WTC11 (cell line): ENCODE measurements at regions not wholly inside any gene's neighbourhood (a gene's known extent, or its start where the extent isn't known, plus 50 kb on each side); places are given as distances from the start of the nearest gene placed in this dataset.

Source experiments
- ATAC-seq: fragments of 200-7000 bp; cut with Tn5 transposase; 2 replicates; pipeline ENCODE4 v1.10.0; 2021; ENCODE audit warnings: mild to moderate bottlenecking, moderate library complexity
- CTCF ChIA-PET: fragments of 300-600 bp; sonication (Branson Sonifier 250); formaldehyde crosslinking; loops from one replicate; lab custom pipeline; 2021; ENCODE audit warnings: antibody characterized with exemption; lab: Charles Lee
- POLR2A ChIA-PET: fragments of 350-600 bp; sonication (Branson Sonifier 250); formaldehyde crosslinking; loops from one replicate; lab custom pipeline; 2021; ENCODE audit warnings: antibody characterized with exemption; lab: Charles Lee
- DNase-seq: peaks from one replicate; pipeline ENCODE4 v3.0.0; 2021; ENCODE audit warnings: low spot score
- H3K27ac Mint-ChIP-seq: 2 replicates; pipeline ENCODE4 v1.8.0; 2021; ENCODE audit warnings: mixed read lengths
- H3K27me3 Mint-ChIP-seq: 2 replicates; pipeline ENCODE4 v1.8.0; 2021; ENCODE audit warnings: low read depth, mild to moderate bottlenecking, moderate library complexity, mixed read lengths
- H3K36me3 Mint-ChIP-seq: 2 replicates; pipeline ENCODE4 v1.8.0; 2021; ENCODE audit warnings: mixed read lengths
- H3K4me1 Mint-ChIP-seq: 2 replicates; pipeline ENCODE4 v1.8.0; 2022; ENCODE audit warnings: mixed read lengths
- H3K4me3 Mint-ChIP-seq: 2 replicates; pipeline ENCODE4 v1.8.0; 2021; ENCODE audit warnings: mild to moderate bottlenecking, moderate library complexity, mixed read lengths
- H3K9me3 Mint-ChIP-seq: 2 replicates; pipeline ENCODE4 v1.8.0; 2021; ENCODE audit warnings: mixed read lengths
- CREB1 ChIP-seq: sonication (generic); formaldehyde crosslinking; IDR thresholded peaks from 2 replicates; pipeline ENCODE4 v1.8.0; 2023; ENCODE audit warnings: mild to moderate bottlenecking, missing genetic modification reagents
- ESRRA ChIP-seq: sonication (generic); formaldehyde crosslinking; IDR thresholded peaks from 2 replicates; pipeline ENCODE4 v1.8.1; 2022; ENCODE audit warnings: mild to moderate bottlenecking, missing genetic modification reagents, borderline replicate concordance
- ETV6 ChIP-seq: sonication (generic); formaldehyde crosslinking; IDR thresholded peaks from 2 replicates; pipeline ENCODE4 v1.8.1; 2022; ENCODE audit warnings: mild to moderate bottlenecking, missing genetic modification reagents
- GABPB1 ChIP-seq: sonication (generic); formaldehyde crosslinking; IDR thresholded peaks from 2 replicates; pipeline ENCODE4 v1.8.1; 2023; ENCODE audit warnings: mild to moderate bottlenecking, missing genetic modification reagents
- GRHL2 ChIP-seq: fragments of 250-450 bp; sonication (Bioruptor Pico); IDR thresholded peaks from 2 replicates; pipeline ENCODE4 v1.8.0; 2022; ENCODE audit warnings: mild to moderate bottlenecking, moderate library complexity; ENCODE audit not compliant: insufficient replicate concordance, severe bottlenecking
- HMGA2 ChIP-seq: fragments of 250-450 bp; sonication (Bioruptor Pico); IDR thresholded peaks from 2 replicates; pipeline ENCODE4 v1.4.0; 2021; ENCODE audit warnings: mild to moderate bottlenecking, moderate library complexity
- IRF2 ChIP-seq: sonication (generic); formaldehyde crosslinking; IDR thresholded peaks from 2 replicates; pipeline ENCODE4 v1.8.0; 2022; ENCODE audit warnings: low read depth, missing genetic modification reagents, borderline replicate concordance
- MYBL2 ChIP-seq: sonication (generic); formaldehyde crosslinking; IDR thresholded peaks from 2 replicates; pipeline ENCODE4 v1.8.1; 2023; ENCODE audit warnings: mild to moderate bottlenecking, moderate library complexity, missing genetic modification reagents
- PRRX2 ChIP-seq: fragments of 250-450 bp; sonication (Bioruptor Pico); IDR thresholded peaks from 2 replicates; pipeline ENCODE4 v1.8.0; 2021; ENCODE audit warnings: mild to moderate bottlenecking
- RORB ChIP-seq: fragments of 250-450 bp; sonication (Bioruptor Pico); IDR thresholded peaks from 2 replicates; pipeline ENCODE4 v1.9.0; 2021; ENCODE audit warnings: mild to moderate bottlenecking
- TCF7 ChIP-seq: sonication (generic); formaldehyde crosslinking; IDR thresholded peaks from 2 replicates; pipeline ENCODE4 v1.8.0; 2022; ENCODE audit warnings: mild to moderate bottlenecking, low read depth, missing genetic modification reagents, moderate library complexity
- ZNF138 ChIP-seq: sonication (generic); formaldehyde crosslinking; conservative IDR thresholded peaks from 2 replicates; pipeline ENCODE4 v1.8.1; 2022; ENCODE audit warnings: mild to moderate bottlenecking, moderate library complexity, missing genetic modification reagents
- ZNF317 ChIP-seq: sonication (generic); formaldehyde crosslinking; IDR thresholded peaks from 2 replicates; pipeline ENCODE4 v1.8.1; 2023; ENCODE audit warnings: low read depth, mild to moderate bottlenecking, moderate library complexity, missing genetic modification reagents, borderline replicate concordance
- ZNF396 ChIP-seq: fragments of 250-450 bp; sonication (Bioruptor Pico); IDR thresholded peaks from 2 replicates; pipeline ENCODE4 v1.8.0; 2021; ENCODE audit warnings: mild to moderate bottlenecking, moderate library complexity, borderline replicate concordance
- TF ChIP-seq, protein P1 (sequence below): sonication (generic); formaldehyde crosslinking; IDR thresholded peaks from 2 replicates; pipeline ENCODE4 v1.8.0; 2023; ENCODE audit warnings: missing genetic modification reagents
- TF ChIP-seq, protein P2 (sequence below): sonication (generic); formaldehyde crosslinking; conservative IDR thresholded peaks from 2 replicates; pipeline ENCODE4 v1.8.1; 2022; ENCODE audit warnings: mild to moderate bottlenecking, missing genetic modification reagents
- TF ChIP-seq, protein P3 (sequence below): fragments of 250-450 bp; sonication (Bioruptor Pico); IDR thresholded peaks from 2 replicates; pipeline ENCODE4 v1.9.0; 2021; ENCODE audit warnings: moderate library complexity, mild to moderate bottlenecking, inconsistent platforms, borderline replicate concordance
- TF ChIP-seq, protein P4 (sequence below): fragments of 250-450 bp; sonication (Bioruptor Pico); IDR thresholded peaks from 2 replicates; pipeline ENCODE4 v1.9.0; 2021; ENCODE audit warnings: mild to moderate bottlenecking
- TF ChIP-seq, protein P5 (sequence below): sonication (generic); formaldehyde crosslinking; IDR thresholded peaks from 2 replicates; pipeline ENCODE4 v1.8.1; 2022; ENCODE audit warnings: missing genetic modification reagents, borderline replicate concordance
- TF ChIP-seq, protein P6 (sequence below): fragments of 250-450 bp; sonication (Bioruptor Pico); IDR thresholded peaks from 2 replicates; pipeline ENCODE4 v1.8.0; 2021; ENCODE audit warnings: mild to moderate bottlenecking
- TF ChIP-seq, protein P7 (sequence below): fragments of 250-450 bp; sonication (Bioruptor Pico); IDR thresholded peaks from 2 replicates; pipeline ENCODE4 v2.1.2; 2022; ENCODE audit warnings: mild to moderate bottlenecking, moderate library complexity
- TF ChIP-seq, protein P8 (sequence below): sonication (generic); formaldehyde crosslinking; IDR thresholded peaks from 2 replicates; pipeline ENCODE4 v1.8.1; 2023; ENCODE audit warnings: mild to moderate bottlenecking, missing genetic modification reagents
- TF ChIP-seq, protein P9 (sequence below): sonication (generic); formaldehyde crosslinking; IDR thresholded peaks from 2 replicates; pipeline ENCODE4 v1.8.1; 2023; ENCODE audit warnings: mild to moderate bottlenecking, missing genetic modification reagents, moderate library complexity

DNA sequence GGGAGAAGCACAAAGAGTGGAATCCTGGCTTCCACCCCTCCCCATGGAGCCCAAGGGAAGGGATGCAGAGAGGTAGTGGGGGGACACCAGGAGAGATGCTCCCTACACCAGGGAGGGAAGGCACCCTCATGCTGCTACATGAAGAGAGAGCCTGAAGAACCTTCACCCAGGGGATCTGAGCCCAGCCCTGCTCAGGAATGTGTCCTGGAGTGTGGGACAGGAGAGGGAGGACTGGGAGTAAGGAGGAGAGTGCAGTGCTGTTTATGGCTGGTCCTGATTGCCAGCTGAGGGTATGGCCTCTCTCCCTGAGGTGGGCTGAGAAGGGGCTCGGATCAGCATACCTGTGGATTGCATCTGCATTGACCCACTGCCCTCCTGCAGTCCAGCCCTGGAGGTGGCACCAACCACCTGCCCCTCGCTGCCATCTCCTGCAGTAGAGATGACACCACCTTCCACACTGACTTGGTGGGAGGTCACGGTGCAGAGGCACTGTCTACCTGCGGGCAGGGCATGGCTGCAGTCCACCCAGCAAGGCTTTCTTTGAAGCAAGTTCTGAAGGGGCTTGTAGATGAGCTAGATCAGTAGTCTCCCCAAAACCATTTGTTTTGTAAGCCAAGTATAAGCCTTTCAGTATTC lies 114.9 kb upstream of the SLC25A48 start:
- Mint-ChIP-seq H3K4me3 (no peak overlapping the region), H3K27me3 (no peaks in the 10 kb centered on the region; the same call in 1 of the 2 replicates), H3K9me3 (no peaks in the 10 kb centered on the region), H3K27ac (no peak overlapping the region), H3K36me3 (no peaks in the 10 kb centered on the region), H3K4me1 (peaks cover 22% of the 10 kb centered on the region)
- ChIA-PET POLR2A (no interaction called here), CTCF (interaction anchor here (1.3 to 2.7 kb wide), 2 partner anchors 154 to 257 kb away, joined by 3 to 15 read pairs; no protein-coding TSS in a partner anchor)
- ATAC-seq (no peak), DNase-seq (no peak)
- TF ChIP-seq, protein P1, sequence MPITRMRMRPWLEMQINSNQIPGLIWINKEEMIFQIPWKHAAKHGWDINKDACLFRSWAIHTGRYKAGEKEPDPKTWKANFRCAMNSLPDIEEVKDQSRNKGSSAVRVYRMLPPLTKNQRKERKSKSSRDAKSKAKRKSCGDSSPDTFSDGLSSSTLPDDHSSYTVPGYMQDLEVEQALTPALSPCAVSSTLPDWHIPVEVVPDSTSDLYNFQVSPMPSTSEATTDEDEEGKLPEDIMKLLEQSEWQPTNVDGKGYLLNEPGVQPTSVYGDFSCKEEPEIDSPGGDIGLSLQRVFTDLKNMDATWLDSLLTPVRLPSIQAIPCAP (CRISPR knock-in tag): no peak
- TF ChIP-seq ESRRA (CRISPR knock-in tag): no peak
- TF ChIP-seq, protein P2, sequence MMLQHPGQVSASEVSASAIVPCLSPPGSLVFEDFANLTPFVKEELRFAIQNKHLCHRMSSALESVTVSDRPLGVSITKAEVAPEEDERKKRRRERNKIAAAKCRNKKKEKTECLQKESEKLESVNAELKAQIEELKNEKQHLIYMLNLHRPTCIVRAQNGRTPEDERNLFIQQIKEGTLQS: no peak
- TF ChIP-seq IRF2 (CRISPR knock-in tag): no peak
- TF ChIP-seq, protein P3, sequence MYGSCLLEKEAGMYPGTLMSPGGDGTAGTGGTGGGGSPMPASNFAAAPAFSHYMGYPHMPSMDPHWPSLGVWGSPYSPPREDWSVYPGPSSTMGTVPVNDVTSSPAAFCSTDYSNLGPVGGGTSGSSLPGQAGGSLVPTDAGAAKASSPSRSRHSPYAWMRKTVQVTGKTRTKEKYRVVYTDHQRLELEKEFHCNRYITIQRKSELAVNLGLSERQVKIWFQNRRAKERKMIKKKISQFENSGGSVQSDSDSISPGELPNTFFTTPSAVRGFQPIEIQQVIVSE: no peak
- TF ChIP-seq, protein P4, sequence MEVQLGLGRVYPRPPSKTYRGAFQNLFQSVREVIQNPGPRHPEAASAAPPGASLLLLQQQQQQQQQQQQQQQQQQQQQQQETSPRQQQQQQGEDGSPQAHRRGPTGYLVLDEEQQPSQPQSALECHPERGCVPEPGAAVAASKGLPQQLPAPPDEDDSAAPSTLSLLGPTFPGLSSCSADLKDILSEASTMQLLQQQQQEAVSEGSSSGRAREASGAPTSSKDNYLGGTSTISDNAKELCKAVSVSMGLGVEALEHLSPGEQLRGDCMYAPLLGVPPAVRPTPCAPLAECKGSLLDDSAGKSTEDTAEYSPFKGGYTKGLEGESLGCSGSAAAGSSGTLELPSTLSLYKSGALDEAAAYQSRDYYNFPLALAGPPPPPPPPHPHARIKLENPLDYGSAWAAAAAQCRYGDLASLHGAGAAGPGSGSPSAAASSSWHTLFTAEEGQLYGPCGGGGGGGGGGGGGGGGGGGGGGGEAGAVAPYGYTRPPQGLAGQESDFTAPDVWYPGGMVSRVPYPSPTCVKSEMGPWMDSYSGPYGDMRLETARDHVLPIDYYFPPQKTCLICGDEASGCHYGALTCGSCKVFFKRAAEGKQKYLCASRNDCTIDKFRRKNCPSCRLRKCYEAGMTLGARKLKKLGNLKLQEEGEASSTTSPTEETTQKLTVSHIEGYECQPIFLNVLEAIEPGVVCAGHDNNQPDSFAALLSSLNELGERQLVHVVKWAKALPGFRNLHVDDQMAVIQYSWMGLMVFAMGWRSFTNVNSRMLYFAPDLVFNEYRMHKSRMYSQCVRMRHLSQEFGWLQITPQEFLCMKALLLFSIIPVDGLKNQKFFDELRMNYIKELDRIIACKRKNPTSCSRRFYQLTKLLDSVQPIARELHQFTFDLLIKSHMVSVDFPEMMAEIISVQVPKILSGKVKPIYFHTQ (CRISPR knock-in tag): no peak
- TF ChIP-seq, protein P5, sequence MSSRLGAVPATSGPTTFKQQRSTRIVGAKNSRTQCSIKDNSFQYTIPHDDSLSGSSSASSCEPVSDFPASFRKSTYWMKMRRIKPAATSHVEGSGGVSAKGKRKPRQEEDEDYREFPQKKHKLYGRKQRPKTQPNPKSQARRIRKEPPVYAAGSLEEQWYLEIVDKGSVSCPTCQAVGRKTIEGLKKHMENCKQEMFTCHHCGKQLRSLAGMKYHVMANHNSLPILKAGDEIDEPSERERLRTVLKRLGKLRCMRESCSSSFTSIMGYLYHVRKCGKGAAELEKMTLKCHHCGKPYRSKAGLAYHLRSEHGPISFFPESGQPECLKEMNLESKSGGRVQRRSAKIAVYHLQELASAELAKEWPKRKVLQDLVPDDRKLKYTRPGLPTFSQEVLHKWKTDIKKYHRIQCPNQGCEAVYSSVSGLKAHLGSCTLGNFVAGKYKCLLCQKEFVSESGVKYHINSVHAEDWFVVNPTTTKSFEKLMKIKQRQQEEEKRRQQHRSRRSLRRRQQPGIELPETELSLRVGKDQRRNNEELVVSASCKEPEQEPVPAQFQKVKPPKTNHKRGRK (CRISPR knock-in tag): no peak

DNA sequence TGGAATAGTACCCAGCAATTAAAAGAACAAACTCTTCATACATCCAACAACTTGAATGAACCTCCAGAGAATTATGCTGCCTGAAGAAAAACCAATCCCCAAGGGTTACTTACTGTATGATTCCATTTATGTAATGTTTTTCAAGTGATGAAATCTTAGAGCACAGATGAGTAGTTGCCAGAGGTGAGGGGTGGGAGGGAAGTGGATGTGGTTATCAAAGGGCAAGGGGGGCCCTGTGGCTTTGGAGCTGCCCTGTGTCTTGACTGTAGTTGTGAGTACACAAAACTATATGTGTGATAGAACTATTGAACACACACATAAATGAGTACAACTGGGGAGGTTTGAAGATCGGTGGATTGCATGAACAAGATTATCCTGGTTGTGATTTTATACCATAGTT lies 115.8 kb upstream of the SLC25A48 start:
- Mint-ChIP-seq H3K9me3 (no peaks in the 10 kb centered on the region), H3K27me3 (no peaks in the 10 kb centered on the region; the same call in 1 of the 2 replicates), H3K36me3 (no peaks in the 10 kb centered on the region), H3K4me3 (no peak overlapping the region), H3K27ac (no peak overlapping the region), H3K4me1 (peaks cover 22% of the 10 kb centered on the region)
- ATAC-seq (no peak), DNase-seq (no peak)
- ChIA-PET CTCF (interaction anchor here (1.2 kb wide), 1 partner anchor 10 kb away, joined by 4 read pairs; no protein-coding TSS in a partner anchor), POLR2A (no interaction called here)
- TF ChIP-seq MYBL2 (CRISPR knock-in tag): no peak
- no peak for TF ChIP-seq PRRX2 (CRISPR knock-in tag)
- TF ChIP-seq, protein P6, sequence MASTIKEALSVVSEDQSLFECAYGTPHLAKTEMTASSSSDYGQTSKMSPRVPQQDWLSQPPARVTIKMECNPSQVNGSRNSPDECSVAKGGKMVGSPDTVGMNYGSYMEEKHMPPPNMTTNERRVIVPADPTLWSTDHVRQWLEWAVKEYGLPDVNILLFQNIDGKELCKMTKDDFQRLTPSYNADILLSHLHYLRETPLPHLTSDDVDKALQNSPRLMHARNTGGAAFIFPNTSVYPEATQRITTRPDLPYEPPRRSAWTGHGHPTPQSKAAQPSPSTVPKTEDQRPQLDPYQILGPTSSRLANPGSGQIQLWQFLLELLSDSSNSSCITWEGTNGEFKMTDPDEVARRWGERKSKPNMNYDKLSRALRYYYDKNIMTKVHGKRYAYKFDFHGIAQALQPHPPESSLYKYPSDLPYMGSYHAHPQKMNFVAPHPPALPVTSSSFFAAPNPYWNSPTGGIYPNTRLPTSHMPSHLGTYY: no peak
- TF ChIP-seq, protein P7, sequence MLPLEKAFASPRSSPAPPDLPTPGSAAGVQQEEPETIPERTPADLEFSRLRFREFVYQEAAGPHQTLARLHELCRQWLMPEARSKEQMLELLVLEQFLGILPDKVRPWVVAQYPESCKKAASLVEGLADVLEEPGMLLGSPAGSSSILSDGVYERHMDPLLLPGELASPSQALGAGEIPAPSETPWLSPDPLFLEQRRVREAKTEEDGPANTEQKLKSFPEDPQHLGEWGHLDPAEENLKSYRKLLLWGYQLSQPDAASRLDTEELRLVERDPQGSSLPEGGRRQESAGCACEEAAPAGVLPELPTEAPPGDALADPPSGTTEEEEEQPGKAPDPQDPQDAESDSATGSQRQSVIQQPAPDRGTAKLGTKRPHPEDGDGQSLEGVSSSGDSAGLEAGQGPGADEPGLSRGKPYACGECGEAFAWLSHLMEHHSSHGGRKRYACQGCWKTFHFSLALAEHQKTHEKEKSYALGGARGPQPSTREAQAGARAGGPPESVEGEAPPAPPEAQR (CRISPR knock-in tag): no peak
- no peak for TF ChIP-seq RORB (CRISPR knock-in tag)
- no peak for TF ChIP-seq ETV6
- no peak for TF ChIP-seq GABPB1
- no peak for TF ChIP-seq CREB1 (CRISPR knock-in tag)
- no peak for TF ChIP-seq HMGA2 (CRISPR knock-in tag)
- no peak for TF ChIP-seq GRHL2 (CRISPR knock-in tag)
- TF ChIP-seq ZNF138: no peak
- no peak for TF ChIP-seq ZNF317
- no peak for TF ChIP-seq ZNF396 (CRISPR knock-in tag)
- TF ChIP-seq, protein P8, sequence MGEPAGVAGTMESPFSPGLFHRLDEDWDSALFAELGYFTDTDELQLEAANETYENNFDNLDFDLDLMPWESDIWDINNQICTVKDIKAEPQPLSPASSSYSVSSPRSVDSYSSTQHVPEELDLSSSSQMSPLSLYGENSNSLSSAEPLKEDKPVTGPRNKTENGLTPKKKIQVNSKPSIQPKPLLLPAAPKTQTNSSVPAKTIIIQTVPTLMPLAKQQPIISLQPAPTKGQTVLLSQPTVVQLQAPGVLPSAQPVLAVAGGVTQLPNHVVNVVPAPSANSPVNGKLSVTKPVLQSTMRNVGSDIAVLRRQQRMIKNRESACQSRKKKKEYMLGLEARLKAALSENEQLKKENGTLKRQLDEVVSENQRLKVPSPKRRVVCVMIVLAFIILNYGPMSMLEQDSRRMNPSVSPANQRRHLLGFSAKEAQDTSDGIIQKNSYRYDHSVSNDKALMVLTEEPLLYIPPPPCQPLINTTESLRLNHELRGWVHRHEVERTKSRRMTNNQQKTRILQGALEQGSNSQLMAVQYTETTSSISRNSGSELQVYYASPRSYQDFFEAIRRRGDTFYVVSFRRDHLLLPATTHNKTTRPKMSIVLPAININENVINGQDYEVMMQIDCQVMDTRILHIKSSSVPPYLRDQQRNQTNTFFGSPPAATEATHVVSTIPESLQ (CRISPR knock-in tag): no peak
- TF ChIP-seq, protein P9, sequence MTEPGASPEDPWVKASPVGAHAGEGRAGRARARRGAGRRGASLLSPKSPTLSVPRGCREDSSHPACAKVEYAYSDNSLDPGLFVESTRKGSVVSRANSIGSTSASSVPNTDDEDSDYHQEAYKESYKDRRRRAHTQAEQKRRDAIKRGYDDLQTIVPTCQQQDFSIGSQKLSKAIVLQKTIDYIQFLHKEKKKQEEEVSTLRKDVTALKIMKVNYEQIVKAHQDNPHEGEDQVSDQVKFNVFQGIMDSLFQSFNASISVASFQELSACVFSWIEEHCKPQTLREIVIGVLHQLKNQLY: no peak
- TF ChIP-seq TCF7 (CRISPR knock-in tag): no peak
